ENCODE measurements at regions not wholly inside any gene's neighbourhood (a gene's known extent, or its start where the extent isn't known, plus 50 kb on each side); places are given as distances from the start of the nearest gene placed in this dataset.

DNA sequence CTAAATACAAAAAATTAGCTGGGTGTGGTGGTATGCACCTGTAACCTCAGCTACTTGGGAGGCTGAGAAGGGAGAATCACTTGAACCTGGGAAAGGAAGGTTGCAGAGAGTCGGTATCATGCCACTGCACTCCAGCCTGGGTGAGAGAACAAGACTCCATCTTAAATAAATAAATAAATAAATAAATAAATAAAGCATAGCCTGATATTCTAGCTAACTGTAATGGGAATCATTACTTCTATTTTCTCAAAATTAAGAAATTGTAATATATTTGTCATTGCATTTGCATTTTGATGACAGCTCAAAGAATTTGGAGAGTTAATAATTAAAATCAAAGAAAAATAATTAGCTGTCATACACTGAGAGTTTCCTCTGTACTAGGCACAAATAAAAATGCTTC, 561.1 kb downstream of the EFNB2 start:
- no peak for ATAC-seq
- Histone ChIP-seq H3K9me3 (ENCODE audit: control insufficient read depth in 1 of 2, insufficient read depth in 1 of 2, low read depth in 1 of 2, low read length in 2 of 2) (no peaks in the 10 kb centered on the region), H3K27ac (ENCODE audit: low read depth, low read length) (no peak overlapping the region), H3K9ac (ENCODE audit: low read length) (no peak overlapping the region), H3K4me3 (replicated peaks in 1 of 2; ENCODE audit: low read depth in 1 of 2, low read length in 2 of 2) (no peak overlapping the region), H3K79me2 (ENCODE audit: insufficient read depth, low read length) (no peaks in the 10 kb centered on the region), H3K27me3 (ENCODE audit: insufficient read depth, low read length) (no peaks in the 10 kb centered on the region), H3K9me2 (ENCODE audit: insufficient read depth) (no peaks in the 10 kb centered on the region), H4K20me1 (ENCODE audit: insufficient read depth) (no peaks in the 10 kb centered on the region), H3K4me1 (ENCODE audit: control insufficient read depth in 1 of 2, insufficient read depth in 2 of 2, low read length in 2 of 2) (peaks cover 3 to 20% of the 10 kb centered on the region in 2 experiments; a peak in 3 of 4 replicates), H2AFZ (ENCODE audit: low read depth, low read length, poor library complexity, severe bottlenecking) (no peak overlapping the region), H3K36me3 (ENCODE audit: control insufficient read depth in 1 of 2, insufficient read depth in 2 of 2, low read length in 2 of 2) (no peaks in the 10 kb centered on the region), H3K4me2 (ENCODE audit: low read length) (no peak overlapping the region)
- TF ChIP-seq POLR2AphosphoS5 (IDR thresholded peaks at IDR 0.05; ENCODE audit: low read depth, low read length) (no peak), ELF1 (IDR thresholded peaks at IDR 0.05; ENCODE audit: borderline replicate concordance, low read depth) (no peak)
- no peak for DNase-seq (ENCODE audit: low read depth, low spot score)
- BruUV-seq (replicated peaks), result no TSS peak
- ChIA-PET RAD21 (ENCODE audit: low non-redundant PET in 1 of 2, low total read pairs in 2 of 2, uncharacterized antibody in 2 of 2, unreplicated experiment in 2 of 2) (no interaction called here), POLR2A (no interaction called here), CTCF (no interaction called here)
- intact Hi-C loops (cut with micrococcal nuclease), result no loop called here

DNA sequence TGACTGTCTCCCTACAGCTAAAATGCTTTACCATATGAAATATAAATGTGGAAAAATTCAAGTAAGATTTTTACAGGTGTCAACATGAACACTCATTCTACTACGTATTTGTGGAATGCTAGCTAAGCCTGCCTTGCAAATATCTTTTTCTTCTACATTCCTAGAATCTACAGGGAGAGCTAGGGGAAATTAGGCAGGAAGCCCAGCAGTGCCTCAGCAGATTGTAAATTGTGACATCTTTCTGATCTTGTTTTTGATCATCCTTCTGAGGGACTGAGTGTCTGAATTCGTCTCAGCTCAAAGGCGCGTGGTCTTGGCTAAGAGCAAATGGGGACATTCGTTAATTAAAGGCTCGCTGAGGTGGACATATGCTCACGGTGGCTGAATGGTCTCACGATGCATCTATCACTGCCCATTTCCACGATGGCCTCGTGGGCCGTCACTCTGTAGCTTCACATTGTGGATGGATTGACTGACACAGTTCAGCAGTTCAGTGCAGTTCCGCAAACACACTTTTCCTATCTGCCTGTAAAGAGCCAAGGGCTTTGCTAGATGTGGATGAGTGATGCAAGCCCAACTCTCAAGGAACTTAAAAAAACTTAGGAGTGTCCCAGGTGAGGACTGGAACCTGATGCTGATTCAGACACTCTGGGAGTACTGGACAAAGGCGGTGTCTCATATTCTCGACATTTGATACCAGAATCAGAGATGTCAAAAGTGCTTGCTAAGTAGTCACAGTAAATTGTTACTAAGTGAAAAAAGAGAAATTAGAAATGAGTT, 562.5 kb downstream of the EFNB2 start:
- no TSS peak for BruUV-seq (replicated peaks)
- H3K27ac ChIP-seq (ENCODE audit: low read depth, low read length), result no peak overlapping the region
- H3K4me2 ChIP-seq (ENCODE audit: low read length), result no peak overlapping the region
- H3K79me2 ChIP-seq (ENCODE audit: insufficient read depth, low read length), result no peaks in the 10 kb centered on the region
- no peaks in the 10 kb centered on the region for H3K9me2 ChIP-seq (ENCODE audit: insufficient read depth)
- DNase-seq (ENCODE audit: low read depth, low spot score), result no peak
- H4K20me1 ChIP-seq (ENCODE audit: insufficient read depth), result no peaks in the 10 kb centered on the region
- H3K9me3 ChIP-seq (ENCODE audit: control insufficient read depth in 1 of 2, insufficient read depth in 1 of 2, low read depth in 1 of 2, low read length in 2 of 2), result no peaks in the 10 kb centered on the region
- H3K36me3 ChIP-seq (ENCODE audit: control insufficient read depth in 1 of 2, insufficient read depth in 2 of 2, low read length in 2 of 2), result no peaks in the 10 kb centered on the region
- peaks cover 11 to 25% of the 10 kb centered on the region in 2 experiments; a peak in 3 of 4 replicates for H3K4me1 ChIP-seq (ENCODE audit: control insufficient read depth in 1 of 2, insufficient read depth in 2 of 2, low read length in 2 of 2)
- ChIA-PET CTCF (no interaction called here), RAD21 (ENCODE audit: low non-redundant PET in 1 of 2, low total read pairs in 2 of 2, uncharacterized antibody in 2 of 2, unreplicated experiment in 2 of 2) (no interaction called here), POLR2A (interaction anchor here (1.5 kb wide), 1 partner anchor 9 kb away, joined by 3 read pairs; no protein-coding TSS in a partner anchor)
- H3K4me3 ChIP-seq (replicated peaks in 1 of 2; ENCODE audit: low read depth in 1 of 2, low read length in 2 of 2), result no peak overlapping the region
- TF ChIP-seq JUND (IDR thresholded peaks at IDR 0.05) (no peak), SRF (IDR thresholded peaks at IDR 0.05; ENCODE audit: low read depth) (no peak), EZH2phosphoT487 (IDR thresholded peaks at IDR 0.05; ENCODE audit: borderline replicate concordance) (no peak), YY1 (IDR thresholded peaks at IDR 0.05; ENCODE audit: extremely low read depth, insufficient replicate concordance, low read depth, low read length) (no peak), POLR2AphosphoS5 (IDR thresholded peaks at IDR 0.05; ENCODE audit: low read depth, low read length) (no peak), EZH2 (IDR thresholded peaks at IDR 0.05) (no peak)
- TF ChIP-seq, protein P1, sequence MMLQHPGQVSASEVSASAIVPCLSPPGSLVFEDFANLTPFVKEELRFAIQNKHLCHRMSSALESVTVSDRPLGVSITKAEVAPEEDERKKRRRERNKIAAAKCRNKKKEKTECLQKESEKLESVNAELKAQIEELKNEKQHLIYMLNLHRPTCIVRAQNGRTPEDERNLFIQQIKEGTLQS (IDR thresholded peaks at IDR 0.05), result no peak
- ATAC-seq, result no peak
- H3K9ac ChIP-seq (ENCODE audit: low read length), result no peak overlapping the region
- H2AFZ ChIP-seq (ENCODE audit: low read depth, low read length, poor library complexity, severe bottlenecking), result no peak overlapping the region
- intact Hi-C loops (cut with micrococcal nuclease), result no loop called here
- no peaks in the 10 kb centered on the region for H3K27me3 ChIP-seq (ENCODE audit: insufficient read depth, low read length)

Measured in HCT116 (cell line).